Thoracic aorta (tissue), 2 donors: ENCODE measurements at regions not wholly inside any gene's neighbourhood (a gene's known extent, or its start where the extent isn't known, plus 50 kb on each side); places are given as distances from the start of the nearest gene placed in this dataset.
"Not testable (repeated sequence)": the region's sequence is repeated elsewhere in the genome, so short reads cannot be mapped to it uniquely, and the experiment has no call there.

Experiments used
- ATAC-seq: fragments of 150-250 bp; one replicate; pipeline ENCODE4 v1.8.0; 2017; ENCODE audit warnings: low read depth; ENCODE audit not compliant: insufficient number of reproducible peaks, low FRiP score
- DNase-seq: peaks from one replicate; pipeline ENCODE4 v3.0.0-alpha.2; 2020; ENCODE audit warnings: low spot score
- H3K27ac ChIP-seq, 2 donors: fragments of 200-600 bp; sonication (generic); 1 replicate in 1 of 2; 2 replicates in 1 of 2; pipeline ENCODE4 v1.5.1; 2016; ENCODE audit warnings: mild to moderate bottlenecking in 2 of 2, moderate library complexity in 2 of 2
- H3K27me3 ChIP-seq: fragments of 200-600 bp; sonication (generic); replicated peaks from 2 replicates; pipeline ENCODE4 v1.6.0; 2016; ENCODE audit warnings: mild to moderate bottlenecking; ENCODE audit not compliant: insufficient read depth
- H3K36me3 ChIP-seq: fragments of 200-600 bp; sonication (generic); one replicate; pipeline ENCODE4 v1.5.1; 2016
- H3K4me1 ChIP-seq, 2 donors: fragments of 200-600 bp; sonication (generic); 1 replicate in 1 of 2; 2 replicates in 1 of 2; pipeline versions ENCODE4 v1.5.1 to v1.6.0; 2016; ENCODE audit warnings: low read depth in 2 of 2, mild to moderate bottlenecking in 1 of 2; ENCODE audit not compliant: control insufficient read depth in 1 of 2
- H3K4me3 ChIP-seq: fragments of 200-600 bp; sonication (generic); 2 replicates; pipeline ENCODE4 v1.5.1; 2016; ENCODE audit warnings: mild to moderate bottlenecking
- H3K9me3 ChIP-seq: fragments of 200-600 bp; sonication (generic); 2 replicates; pipeline ENCODE4 v1.5.1; 2016
- CTCF ChIP-seq: fragments of 200-600 bp; sonication (generic); IDR thresholded peaks from one replicate; pipeline ENCODE4 v1.5.1; 2019; ENCODE audit warnings: antibody characterized with exemption

GRCh38 chr14:45940318-45940717 is 687.3 kb upstream of the MIS18BP1 start:
- no peaks in the 10 kb centered on the region for H3K4me1 ChIP-seq
- no peak for TF ChIP-seq CTCF
- no peaks in the 10 kb centered on the region for H3K36me3 ChIP-seq
- no peak for ATAC-seq
- no peak for DNase-seq
- H3K27me3 ChIP-seq = no peaks in the 10 kb centered on the region
- H3K27ac ChIP-seq = no peak overlapping the region
- H3K9me3 ChIP-seq = no peaks in the 10 kb centered on the region
- H3K4me3 ChIP-seq = no peak overlapping the region

GRCh38 chr14:45939572-45939971 is 686.6 kb upstream of the MIS18BP1 start:
- ATAC-seq = no peak
- no peaks in the 10 kb centered on the region for H3K27me3 ChIP-seq

GRCh38 chr14:45919995-45920394 is 667.0 kb upstream of the MIS18BP1 start:
- H3K27ac ChIP-seq, H3K9me3 ChIP-seq, DNase-seq, H3K27me3 ChIP-seq, ATAC-seq, H3K4me3 ChIP-seq, H3K36me3 ChIP-seq, H3K4me1 ChIP-seq: not testable (repeated sequence)

More at GRCh38 chr14:45939572-45939971, 686.6 kb upstream of the MIS18BP1 start:
- DNase-seq = no peak
- H3K4me1 ChIP-seq = no peaks in the 10 kb centered on the region
- no peaks in the 10 kb centered on the region for H3K9me3 ChIP-seq
- no peak overlapping the region for H3K27ac ChIP-seq
- no peak for TF ChIP-seq CTCF
- no peaks in the 10 kb centered on the region for H3K36me3 ChIP-seq
- H3K4me3 ChIP-seq = no peak overlapping the region

- peaks cover 3% of the 10 kb centered on the region for H3K9me3 ChIP-seq
- no peak for TF ChIP-seq CTCF
- H3K27ac ChIP-seq = no peak overlapping the region
- H3K4me3 ChIP-seq = no peak overlapping the region
- DNase-seq (no peak), ATAC-seq (no peak)
- no peaks in the 10 kb centered on the region for H3K4me1 ChIP-seq
- H3K36me3 ChIP-seq = no peaks in the 10 kb centered on the region
- H3K27me3 ChIP-seq = no peaks in the 10 kb centered on the region
These were observed 663.4 kb upstream of the MIS18BP1 start for GRCh38 chr14:45916340-45916953.

- H3K36me3 ChIP-seq = no peaks in the 10 kb centered on the region
- no peaks in the 10 kb centered on the region for H3K27me3 ChIP-seq
- no peak for TF ChIP-seq CTCF
- H3K4me3 ChIP-seq = no peak overlapping the region
- DNase-seq (no peak), ATAC-seq (no peak)
- H3K4me1 ChIP-seq = no peaks in the 10 kb centered on the region
- no peak overlapping the region for H3K27ac ChIP-seq
- H3K9me3 ChIP-seq = no peaks in the 10 kb centered on the region
These were observed 654.8 kb upstream of the MIS18BP1 start for GRCh38 chr14:45907782-45908181.

- no peak overlapping the region for H3K27ac ChIP-seq
- no peaks in the 10 kb centered on the region for H3K36me3 ChIP-seq
- no peaks in the 10 kb centered on the region for H3K9me3 ChIP-seq
- no peak for TF ChIP-seq CTCF
- H3K27me3 ChIP-seq = no peaks in the 10 kb centered on the region
- H3K4me1 ChIP-seq = no peaks in the 10 kb centered on the region
- DNase-seq (no peak), ATAC-seq (no peak)
- no peak overlapping the region for H3K4me3 ChIP-seq
These were observed 653.3 kb upstream of the MIS18BP1 start for GRCh38 chr14:45906257-45906656.
